ENCODE measurements at regions not wholly inside any gene's neighbourhood (a gene's known extent, or its start where the extent isn't known, plus 50 kb on each side); places are given as distances from the start of the nearest gene placed in this dataset.
"Not testable (repeated sequence)": the region's sequence is repeated elsewhere in the genome, so short reads cannot be mapped to it uniquely, and the experiment has no call there.

DNA sequence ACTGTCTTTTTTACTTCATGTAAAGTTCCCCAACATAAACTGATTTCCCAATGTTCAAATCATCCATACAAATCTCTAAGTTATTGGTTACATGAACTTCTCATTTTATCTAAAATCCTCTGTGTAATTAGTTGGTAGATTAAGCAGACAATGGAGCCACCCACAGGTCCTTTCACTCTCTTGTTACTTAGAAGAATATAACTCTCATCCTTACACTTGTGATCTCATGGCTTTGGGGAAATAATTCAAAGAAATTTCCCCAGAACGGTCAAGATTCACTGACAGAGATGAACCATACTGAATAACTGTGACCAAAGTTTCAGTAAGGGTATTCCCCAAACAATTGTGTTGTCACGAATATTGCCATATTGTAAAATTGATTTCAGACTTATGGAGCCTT is 1102.6 kb upstream of the EPHA6 start:
- no peak for DNase-seq

DNA sequence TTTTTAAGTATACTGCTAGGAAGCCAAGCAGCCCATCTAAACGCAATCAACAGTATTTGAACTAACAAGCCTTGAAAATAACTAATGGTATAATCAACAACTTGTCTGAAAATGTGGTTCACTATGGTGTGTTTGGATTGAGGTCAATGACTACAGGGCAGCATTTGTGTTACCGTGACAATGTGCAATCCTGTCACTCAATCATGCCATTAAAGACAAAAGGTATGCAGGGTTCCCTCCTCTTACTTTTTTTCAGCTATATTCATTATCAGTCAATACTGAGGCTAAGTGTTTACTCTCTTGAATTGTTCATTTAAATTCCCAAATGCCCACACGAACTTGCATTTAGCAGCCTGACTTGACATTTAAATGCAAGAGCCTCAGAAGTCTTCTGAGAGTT is 1099.3 kb upstream of the EPHA6 start:
- no peak for DNase-seq

DNA sequence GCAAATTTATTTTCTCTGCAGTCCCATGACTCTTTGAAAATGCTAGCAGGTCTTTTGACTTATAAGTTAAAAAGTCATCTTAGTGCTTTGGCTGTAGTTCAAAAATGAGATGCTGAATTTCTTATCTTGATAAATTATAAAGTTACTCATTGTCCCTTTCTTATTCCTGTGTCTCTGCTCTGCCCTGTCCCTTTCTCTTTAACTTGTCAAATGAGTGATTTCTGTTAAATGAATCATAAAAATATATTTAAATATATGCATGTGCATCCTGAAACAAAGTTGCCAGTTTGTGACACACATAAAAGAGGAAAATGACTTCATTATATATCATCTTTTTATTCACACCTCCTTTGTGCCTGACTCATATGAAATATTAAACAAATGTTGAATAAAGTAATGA is 1097.3 kb upstream of the EPHA6 start:
- no peak for DNase-seq

DNA sequence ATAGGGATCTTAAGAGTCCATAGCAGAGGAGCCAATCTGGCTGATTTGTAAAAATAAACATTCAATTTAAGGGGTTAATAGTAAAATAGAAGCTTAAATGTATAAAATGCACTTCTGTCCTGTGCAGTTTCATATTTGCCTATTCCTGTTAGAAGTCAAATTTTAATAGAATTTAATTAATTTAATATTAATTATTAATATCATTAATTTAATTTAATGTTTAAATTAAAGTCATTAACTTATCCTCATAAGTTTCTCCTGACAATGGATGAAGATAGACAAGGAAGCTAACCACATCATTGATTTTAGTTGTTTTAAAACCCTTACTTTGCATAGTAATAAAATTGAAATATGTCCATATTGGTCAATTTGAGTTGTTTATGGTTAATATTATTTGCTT is 1096.2 kb upstream of the EPHA6 start:
- no peak for DNase-seq

DNA sequence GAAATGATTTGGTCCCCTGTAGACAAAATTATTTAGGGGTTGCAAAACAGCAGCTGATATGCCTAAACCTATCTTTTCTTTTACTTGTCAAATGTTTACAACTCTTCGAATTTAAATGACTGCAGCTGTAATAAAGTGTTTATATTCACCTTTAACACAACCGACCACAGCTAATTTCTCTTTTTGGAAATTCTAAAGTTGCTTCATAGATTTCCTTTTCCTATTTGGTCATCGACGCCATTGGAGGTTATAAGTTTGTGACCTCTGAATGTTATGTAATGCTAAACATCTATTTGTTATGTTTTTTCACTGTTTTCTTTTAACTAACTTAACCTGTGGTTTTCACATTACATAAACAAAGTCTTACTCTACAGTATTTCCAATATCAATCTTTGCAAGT is 1094.9 kb upstream of the EPHA6 start:
- no peak for DNase-seq

DNA sequence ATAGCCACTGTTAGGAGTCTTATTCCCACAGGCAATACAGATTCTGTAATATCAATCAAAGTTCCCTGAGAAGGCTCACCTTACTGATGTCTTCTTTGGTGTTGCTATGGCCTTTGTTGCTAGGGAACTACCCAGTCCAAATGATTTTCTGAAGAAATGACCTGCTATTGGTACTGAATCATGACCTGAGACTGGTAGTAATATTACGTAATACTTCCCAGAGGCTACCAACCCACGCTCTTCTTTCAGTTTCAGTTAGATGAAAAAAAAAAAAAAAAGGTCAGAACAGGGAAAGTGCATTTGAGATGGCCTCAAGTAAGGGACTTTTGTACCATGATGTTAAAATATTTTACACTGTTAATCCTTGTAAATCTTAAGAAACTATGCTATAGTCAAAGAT is 1092.5 kb upstream of the EPHA6 start:
- DNase-seq, result no peak

DNA sequence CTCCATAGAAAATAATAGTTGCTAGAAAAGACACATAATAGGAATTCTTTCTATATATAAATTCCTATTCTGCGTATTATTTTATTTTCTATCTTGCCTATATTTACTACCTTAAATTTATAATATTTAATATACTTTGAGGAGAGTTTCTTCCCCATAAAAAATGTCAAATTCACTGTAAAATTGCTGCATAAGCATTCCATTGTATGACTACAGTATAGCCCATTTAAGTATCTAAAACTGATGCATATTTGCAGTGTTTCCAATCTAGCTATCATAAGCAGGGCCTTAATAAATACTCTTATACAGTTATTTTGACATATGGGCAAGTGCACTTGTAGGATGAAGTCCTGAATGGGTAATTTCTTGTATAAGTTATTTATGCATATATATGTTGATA is 1088.6 kb upstream of the EPHA6 start:
- DNase-seq, result no peak

DNA sequence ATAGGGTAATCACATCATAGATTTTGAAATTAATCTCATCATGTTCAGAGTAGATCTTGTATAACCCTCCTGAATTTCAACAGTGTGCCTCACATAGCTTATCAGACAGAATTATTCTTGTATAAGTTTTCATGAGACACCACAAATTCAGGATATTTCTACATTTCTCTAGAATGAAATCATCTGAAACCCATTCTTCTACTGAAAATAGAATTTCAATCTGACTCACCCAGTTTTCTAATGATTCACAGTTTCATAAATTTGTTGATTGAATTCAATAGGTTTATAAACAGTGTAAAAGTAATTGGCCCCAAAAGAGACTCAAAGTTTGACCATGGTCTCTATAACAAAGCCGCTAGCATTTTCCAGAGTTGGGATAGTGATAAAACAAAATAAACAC is 1082.6 kb upstream of the EPHA6 start:
- no peak for DNase-seq

DNA sequence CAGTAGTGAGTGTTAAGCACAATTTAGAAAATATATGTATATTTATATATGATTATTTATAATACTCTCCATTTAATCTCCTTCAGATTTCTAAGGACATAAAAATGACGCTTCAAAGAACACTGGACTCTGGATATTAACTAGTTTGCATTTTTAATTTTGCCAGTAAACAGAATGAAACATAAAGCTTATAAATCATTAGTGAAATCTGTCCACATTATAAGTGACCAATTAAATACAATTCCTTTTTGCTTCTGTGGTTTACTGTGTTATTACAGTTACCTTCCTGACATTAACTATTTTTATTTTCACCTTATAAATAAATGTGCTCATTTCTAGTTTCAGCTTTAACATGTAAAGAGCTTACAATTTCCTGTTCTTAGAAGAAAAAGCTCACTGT is 1081.1 kb upstream of the EPHA6 start:
- DNase-seq, result no peak

DNA sequence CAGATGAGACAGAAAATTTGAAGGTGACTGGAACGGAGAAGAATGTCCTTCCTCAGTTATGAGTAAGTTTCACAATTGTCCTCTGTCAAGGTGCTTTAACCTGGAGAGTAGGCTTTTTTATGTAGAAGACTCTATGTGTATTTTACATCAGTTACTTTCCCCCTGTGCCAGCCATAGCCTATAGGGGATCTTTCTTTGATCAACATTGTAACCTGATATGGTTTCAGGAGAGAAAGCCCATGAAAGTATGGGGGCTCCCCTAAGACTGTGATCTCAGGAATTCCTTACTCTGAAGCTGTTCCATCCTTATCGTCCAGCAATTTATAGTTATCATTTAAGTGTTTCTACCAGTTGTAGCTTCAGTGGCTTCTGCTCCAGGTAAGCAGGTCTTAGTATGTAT is 1076.3 kb upstream of the EPHA6 start:
- DNase-seq, result no peak

DNA sequence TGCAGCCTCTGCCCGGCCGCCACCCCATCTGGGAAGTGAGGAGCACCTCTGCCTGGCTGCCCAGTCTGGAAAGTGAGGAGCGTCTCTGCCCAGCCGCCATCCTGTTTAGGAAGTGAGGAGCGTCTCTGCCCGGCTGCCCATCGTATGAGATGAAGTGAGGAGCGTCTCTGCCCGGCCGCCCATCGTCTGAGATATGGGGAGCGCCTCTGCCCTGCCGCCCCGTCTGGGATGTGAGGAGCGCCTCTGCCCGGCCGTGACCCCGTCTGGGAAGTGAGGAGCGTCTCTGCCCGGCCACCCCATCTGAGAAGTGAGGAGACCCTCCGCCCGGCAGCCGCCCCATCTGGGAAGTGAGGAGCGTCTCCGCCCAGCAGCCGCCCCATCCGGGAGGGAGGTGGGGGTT is 1069.5 kb upstream of the EPHA6 start:
- not testable (repeated sequence) for DNase-seq

DNA sequence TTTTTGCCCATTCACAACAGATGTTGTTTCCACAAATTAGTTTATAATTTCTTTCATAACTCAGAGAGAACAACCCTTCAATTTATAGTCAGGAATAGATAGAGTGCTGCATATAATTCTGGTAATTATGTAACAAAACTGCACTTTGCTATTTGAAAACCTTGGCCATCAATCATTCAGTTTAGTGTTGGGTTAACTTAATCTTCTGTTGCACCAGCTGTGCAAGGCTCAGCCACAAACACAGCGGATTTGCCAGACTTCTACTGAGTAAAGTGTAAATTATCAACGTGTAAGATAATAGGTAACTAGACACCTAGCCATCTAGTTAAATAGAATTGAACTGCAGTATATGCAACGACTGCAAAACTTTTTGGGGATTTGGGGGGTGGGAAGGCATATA is 1064.3 kb upstream of the EPHA6 start:
- no peak for DNase-seq

DNA sequence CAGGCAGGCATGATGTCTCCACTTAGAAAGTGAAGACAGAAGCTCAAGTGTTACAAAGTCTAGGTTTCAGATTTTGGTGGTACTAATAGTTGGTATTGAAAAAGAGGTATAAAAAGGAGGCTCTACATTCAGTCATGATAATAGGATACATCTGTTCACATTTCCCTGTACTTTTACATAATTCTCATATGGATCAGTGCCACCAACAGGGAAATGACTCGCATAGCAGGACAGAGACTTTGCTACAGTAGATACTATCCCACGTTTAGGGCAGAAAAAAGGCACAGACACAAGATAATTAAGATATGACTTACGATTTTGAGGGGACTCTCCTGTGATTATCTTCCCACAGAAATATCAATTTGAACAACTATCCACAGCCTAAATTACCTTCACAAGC is 1062.9 kb upstream of the EPHA6 start:
- DNase-seq, result no peak

DNA sequence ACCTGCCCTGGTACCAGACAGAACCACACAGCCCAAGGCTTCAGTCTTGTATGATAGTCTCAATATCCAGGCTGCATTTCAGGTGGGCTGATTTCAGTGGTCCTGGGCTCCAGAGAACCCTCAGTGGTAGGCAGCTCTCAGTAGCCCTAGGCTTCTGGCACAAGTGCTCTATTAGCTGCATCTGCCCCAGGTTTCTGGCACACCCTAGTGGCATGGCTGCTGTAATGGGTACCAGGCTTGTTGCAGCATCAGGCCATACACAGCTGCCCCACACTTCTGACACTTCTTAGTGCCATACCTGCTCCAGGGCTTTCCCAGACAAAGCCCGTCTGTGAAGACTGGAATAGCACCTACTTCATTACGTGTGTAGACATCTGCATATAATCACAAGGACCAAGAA is 1062.2 kb upstream of the EPHA6 start:
- DNase-seq, result no peak

DNA sequence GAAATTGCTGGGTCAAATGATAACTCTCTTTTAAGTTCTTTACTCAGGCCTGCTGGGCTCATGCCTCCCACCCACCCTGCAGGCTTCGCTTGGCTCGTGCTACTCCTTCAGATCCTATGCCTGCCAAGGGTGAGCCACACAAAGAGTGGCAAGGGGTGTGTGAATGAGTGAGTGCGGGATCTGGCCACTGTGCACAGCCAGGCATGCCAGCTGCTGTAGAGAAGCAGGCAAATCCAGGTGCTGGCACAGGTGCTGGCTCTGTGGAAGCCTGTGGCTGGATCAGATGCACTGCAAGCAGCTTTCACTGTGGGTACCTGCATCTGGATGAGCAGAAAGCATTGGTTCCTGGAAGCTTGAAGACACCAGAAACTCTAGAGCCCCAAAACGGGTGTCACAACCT is 1055.7 kb upstream of the EPHA6 start:
- no peak for DNase-seq

DNA sequence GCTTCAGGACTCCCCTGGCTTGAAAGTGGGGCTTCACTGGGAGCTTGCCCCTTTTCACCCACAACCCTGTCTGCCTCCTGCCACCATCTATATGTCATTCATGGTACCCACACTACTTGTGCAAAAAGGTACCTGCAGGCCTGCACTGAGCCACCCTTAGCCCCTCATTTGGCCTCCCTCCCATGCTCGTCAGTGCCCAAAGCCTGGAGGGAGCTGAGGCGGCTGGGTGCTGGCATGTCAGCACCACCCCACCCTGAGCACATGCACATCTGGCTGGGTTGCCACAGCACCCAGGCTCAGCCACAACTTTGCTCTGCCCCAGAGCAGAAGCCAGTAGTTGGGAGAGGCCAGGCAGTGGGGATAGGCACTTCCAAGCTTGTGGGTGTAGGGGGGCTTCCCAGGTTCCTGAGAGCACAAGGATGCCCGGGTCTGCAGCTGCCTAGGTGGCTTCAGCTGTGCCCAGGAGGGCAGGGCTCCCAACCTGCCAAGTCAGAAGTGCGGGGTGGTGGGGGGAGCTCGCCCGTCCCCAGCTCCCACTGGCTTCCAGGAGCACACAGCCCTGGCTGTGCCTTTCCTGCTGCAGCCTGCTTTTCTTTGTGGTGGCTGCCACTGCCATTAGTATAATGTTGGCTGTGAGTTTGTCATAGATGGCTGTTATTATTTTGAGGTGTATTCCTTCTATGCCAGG is 1054.6 kb upstream of the EPHA6 start:
- no peak for DNase-seq

DNA sequence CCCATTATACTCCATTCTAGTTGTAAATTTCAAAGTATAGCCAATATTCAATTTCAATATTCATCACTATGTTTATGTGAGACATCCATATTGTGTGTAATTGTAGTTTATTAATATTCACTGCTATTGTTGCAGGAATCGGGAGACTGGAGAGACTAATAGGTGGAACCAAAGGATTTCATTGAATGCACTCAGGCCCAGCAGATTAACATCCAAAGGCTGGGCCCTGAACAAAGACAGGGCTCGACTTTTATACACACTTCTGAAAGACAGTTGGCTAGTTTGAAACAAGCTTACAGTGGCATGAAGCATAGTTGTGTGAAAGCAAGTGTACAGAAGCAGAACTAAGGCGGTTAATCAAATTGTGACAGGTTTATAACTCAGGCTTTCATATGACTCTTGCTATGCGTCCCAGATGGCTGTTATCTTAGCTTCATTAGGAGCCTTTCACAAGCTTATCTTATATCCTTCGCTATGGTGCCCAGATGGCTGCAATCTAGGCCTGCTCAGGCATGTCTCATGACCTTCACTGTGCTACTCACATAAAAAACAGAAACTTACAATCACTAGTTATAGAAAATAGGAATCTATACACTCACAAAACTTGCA is 1038.8 kb upstream of the EPHA6 start:
- no peak for DNase-seq

DNA sequence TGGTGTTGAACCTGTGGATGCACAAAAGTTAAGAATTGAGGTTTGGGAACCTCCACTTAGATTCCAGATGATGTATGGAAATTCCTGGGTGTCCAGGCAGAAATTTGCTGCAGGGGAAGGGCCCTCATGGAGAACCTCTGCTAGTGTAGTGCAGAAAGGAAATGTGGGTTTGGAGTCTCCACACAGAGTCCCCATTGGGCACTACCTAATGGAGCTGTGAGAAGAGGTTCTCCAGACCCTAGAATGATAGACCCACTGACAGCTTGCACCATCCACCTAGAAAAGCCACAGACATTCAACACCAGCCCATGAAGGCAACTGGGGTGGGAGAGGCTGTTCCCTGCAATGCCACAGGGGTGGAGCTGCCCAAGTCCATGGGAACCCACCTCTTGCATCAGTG is 1032.8 kb upstream of the EPHA6 start:
- DNase-seq, result no peak

DNA sequence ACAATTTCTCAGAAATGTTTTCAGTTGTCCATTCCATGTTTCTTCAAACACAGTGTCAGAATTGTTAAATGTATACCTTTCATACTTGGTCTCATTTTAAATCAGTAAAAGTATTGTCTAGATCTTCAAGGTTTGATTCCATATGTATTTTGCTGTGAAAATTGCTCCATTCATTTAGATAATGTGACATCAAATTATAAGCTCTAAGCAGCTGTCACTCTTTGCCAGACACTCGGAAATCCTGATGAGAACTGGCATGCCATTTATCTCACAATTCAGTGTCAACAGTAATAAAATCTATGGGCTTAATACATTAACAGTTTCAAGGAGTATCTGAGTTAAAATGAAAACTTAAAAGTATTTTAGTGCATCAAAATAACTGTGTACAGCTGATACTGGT is 1025.3 kb upstream of the EPHA6 start:
- DNase-seq, result no peak

DNA sequence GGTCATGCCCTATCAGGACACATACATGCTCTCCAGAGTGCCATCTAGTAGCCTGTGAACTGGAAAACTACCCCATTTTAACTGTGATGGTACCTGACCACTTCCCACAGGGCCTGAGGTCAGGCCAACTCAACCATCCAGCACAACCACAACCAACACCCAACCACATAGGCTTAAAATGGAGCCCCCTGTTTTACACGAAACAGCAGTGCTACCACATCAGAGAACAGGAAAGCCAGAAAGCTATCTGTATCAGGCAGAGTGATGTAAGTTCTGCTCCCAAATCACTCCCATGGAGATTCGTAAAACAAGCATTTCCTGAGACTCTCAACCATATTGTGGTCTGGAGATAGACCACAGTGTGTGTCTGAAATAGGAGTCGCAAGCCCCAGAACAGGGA is 1017.3 kb upstream of the EPHA6 start:
- no peak for DNase-seq

DNA sequence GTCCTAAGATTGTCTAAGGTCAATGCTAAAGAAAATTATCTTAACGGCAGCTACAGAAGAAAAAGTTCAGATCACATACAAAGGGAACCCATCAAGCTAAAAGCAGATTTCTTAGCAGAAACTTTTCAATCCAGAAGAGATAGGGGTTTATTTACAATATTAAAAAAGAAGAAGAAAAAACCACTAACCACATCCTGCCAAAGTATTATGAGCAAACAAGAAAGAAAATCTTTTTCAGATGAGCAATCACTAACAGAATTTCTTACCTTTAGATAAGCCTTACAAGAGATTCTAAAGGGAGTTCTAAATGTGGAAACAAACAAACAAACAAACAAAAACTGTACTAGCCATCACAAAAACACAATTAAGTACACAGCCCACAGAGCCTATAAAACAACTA is 1015.8 kb upstream of the EPHA6 start:
- no peak for DNase-seq

DNA sequence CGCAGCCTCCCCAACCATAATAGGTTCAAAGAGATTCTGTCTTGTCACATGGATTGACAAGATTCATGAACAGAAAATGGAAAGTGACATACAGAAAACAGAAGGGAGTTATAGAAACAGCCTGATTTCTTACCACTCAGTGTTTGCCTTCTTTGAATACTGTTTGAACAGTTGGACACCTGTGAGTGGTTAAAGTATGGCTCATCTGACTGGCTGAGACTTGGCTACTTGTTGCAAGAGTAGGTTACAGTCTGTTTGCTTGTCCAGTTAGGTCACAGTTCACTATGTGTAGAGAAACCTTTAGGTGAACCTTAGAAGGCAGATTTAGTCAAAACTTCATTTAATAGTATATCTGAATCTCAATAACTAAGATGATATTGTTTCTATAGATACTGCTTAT is 1003.9 kb upstream of the EPHA6 start:
- no peak for DNase-seq

DNA sequence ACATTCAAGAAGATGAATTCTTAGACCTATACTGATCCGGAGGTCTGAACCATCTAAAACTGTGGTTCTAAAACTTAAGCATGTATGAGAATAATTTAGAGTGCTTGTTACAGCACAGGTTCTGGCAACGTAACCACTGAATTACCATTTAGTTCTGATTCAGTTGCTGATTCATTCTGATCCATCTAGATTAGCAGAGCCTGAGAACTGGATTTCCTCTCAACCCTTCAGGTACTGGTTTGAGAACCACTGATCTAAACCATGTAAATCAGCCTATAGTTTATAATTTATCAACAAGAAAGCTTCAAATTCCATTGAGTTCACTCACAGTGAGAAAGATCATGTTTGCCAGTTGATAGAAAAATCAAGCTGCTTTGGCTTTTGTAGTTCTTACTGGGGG is 1001.1 kb upstream of the EPHA6 start:
- no peak for DNase-seq

DNA sequence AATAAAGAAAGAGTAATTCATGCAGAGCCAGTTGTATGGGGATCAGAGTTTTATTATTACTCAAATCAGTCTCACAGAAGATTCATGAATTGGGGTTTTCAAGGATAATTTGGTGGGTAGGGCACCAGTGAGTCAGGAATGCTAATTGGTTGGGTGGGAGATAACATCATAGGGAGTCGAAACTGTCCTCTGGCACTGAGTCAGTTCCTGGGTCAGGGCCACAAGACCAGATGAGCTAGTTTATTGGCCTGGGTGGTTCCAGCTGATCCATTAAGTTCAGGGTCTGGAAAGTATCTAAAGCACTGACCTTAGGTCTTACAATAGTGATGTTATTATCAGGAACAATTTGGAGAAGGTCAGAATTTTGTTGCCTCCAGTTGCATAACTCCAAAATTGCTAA is 998.6 kb upstream of the EPHA6 start:
- no peak for DNase-seq

DNA sequence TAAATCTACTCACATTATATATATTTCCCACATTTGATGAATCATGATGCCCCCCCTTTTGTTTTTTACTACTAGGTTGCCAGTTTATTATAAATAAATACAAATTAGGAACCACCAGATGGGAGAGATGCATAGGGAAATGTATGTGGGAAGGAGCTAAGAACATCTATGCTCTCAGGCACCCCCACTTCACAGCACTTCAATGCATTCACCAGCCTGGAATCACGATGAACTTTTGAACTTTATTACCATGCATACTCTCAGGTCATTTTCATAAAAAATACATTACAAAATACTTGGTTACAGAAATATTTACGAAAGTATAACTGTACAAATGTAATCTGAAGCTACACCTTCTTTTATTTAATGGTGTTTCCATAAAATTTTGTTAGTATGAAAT is 988.0 kb upstream of the EPHA6 start:
- no peak for DNase-seq
